GM18498 (cell line): ENCODE measurements at regions not wholly inside any gene's neighbourhood (a gene's known extent, or its start where the extent isn't known, plus 50 kb on each side); places are given as distances from the start of the nearest gene placed in this dataset.

Experiments used
- ATAC-seq: cut with Tn5 transposase; IDR thresholded peaks from one replicate; pipeline ENCODE4 v1.9.1; 2021; ENCODE audit warnings: mild to moderate bottlenecking, moderate library complexity; ENCODE audit not compliant: unreplicated experiment

DNA sequence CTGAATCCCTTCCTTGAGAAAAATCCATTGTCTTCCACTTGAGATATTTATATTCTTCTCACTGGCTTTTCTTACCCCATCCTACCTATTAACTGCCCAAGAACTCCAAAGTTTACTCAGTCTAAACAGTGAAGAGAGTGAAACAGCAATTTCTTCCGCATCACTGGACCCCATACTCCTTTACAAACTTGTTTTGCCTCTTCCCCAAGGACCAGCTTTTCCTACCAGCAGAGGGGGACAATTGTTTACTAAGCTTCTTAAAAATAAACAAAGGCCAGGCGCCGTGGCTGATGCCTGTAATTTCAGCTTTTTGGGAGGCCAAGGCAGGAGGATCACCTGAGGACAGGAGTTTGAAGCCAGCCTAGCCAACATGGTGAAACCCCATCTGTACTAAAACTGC is 52.0 kb downstream of the LRATD1 start:
- ATAC-seq = no peak

DNA sequence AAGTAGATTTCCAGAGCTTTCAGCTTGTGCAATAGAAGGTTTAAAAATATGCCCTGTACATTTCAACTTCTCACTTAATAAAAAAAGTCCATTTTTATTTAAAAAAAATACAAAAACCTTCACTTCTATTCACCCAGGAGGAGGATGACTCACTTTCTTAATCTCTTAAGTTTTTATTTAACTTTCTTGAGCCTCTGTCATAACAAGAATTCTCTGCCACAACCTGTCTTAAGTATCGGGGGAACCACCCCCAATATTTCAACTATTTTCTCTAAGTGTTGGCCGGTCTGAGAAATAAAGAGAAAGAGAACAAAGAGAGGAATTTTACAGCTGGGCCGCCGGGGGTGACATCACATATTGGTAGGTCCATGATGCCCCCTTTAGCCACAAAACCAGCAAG is 58.4 kb downstream of the LRATD1 start:
- ATAC-seq = no peak

DNA sequence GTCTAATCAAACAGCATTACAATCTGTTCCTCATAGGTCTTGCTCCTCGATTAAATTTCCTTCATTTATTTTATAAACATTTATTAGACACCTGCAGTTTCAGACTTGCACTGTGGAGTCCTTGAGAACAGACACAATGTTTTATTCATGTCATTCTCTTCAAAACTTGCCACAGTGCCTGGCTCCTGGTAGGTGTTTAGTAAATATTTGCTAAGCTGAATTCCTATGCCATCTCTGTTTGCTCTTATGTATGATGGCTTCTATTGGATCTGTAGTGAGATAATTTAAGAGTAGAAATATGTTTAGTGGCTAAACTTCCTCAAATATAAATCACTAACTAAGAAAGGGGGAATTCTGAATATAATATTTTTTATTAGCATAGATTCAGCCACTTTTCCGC is 61.4 kb downstream of the LRATD1 start:
- no peak for ATAC-seq

DNA sequence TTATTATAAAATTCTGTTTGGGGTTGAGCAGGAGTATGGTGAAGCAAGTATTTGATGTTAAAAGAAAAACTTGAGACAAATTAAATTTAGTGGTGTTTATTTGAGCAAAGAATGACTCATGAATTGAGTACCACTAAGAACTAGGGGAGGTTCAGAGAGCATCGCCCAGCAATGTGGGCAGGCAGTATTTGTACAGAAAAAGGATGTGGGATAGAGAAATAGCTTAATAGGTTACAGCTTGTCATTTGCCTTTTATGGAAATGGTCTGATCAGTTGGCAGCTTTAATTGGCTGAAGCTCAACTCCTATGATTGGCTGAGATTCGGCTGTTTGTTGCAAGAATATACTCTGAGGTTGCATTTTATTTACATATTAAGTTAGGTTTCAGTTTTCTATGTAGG is 68.2 kb downstream of the LRATD1 start:
- ATAC-seq = no peak

DNA sequence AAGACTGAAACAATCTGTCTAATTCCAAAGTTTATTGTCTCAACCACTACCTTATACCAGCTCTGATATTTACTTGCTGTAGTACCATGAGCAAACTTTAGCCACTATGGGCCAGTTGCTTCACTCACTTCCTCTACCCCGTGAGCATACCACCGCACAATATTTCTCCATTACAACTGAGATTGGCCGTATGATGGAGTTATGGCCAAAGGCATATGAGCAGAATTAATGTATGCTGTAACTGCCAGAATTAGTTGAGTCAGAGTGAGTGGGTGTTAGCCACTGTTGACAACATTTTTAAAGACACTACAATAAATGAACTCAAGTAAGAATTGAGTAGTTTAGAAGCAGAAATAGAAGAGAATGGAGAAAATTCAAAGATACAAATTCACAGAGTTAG is 69.7 kb downstream of the LRATD1 start:
- no peak for ATAC-seq

DNA sequence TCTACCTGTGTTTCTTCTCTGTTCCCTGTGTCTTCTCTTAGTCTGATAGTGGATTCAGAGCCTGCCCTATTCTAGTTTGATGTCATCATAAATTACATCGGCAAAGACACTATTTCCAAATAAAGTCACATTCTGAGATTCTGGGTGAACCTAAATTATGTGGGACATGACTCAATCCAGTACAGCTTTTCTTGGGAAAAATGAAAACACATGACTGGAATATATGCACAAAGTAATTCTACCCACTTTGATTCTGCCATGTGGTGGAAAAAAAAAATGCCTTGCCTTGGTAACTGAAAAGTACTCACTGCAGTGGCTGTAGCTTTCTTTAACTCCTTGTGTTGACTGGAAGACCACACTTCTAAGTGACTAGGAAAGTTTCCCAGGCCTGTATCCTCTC is 73.7 kb downstream of the LRATD1 start:
- no peak for ATAC-seq

DNA sequence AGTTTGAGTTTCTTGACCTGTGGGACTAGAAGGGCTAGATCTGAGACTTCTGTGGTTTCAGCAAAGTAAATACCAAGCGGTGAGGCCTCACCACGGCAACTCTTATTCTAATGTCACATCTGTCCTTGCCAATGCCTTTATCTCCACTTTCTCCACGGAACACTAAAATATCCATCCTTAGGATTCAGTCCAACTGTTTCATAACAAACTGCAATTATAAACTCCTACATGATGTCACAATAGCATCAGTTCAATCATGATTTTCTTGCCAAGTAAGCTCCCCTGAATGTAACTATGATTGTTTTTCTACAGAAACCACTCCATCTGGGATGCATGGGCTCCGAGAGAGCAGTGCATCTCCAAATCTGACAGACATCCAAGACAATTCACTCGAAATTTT is 79.6 kb downstream of the LRATD1 start:
- no peak for ATAC-seq

DNA sequence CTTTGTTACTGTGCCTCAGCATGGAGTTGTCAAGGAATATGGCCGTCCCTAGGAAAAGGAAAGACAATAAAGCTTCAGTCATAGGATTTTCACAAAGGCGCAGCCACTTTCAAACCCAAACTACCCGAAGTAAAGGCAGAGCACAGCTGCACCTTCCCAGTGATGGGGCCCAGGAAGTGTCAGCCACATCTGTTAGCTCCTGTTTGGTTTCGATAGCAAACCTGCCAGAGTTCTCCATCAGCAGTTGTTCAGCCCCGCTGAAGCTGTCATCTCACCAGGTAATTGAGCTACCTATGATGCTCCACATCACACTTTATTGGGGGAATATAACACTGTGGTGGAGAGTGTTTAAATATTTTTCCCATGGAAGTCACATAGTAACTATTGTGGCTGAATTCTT is 80.7 kb downstream of the LRATD1 start:
- no peak for ATAC-seq

DNA sequence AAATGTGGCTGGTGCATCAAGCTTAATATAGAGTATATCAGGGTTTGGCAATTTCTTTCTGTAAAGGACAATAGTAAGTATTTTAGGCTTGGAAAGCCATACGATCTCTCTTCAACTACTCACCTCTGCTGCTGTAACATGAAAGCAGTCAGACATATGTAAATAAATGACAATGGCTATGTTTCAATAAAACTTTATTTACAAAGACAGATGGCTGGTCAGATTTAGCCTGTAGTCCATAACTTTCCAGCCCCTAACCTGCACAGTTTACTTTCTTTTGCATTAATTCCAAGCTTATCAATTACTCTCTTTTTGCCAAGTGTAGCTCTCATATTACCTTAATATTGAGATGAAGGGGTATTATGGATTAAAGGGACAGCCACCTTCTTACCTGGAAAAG is 83.1 kb downstream of the LRATD1 start:
- ATAC-seq = no peak

DNA sequence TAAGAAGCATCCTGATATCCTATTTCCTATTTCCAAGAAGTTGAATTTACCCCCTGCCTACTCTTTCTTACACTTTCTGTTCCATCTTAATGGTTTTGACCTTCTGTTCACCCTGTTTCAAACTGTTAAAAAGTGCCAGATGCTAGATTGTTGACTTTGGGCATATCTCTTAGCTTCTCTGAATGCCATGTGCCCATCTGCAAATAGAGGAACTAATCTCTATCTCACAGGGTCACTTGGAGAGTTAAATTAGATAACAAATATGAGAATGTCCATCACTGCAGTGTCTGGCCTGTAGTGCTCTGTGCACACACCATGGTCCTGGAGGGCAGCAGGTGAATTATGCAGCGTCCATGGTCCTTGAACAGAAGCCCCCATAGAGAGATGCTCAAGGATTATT is 83.8 kb downstream of the LRATD1 start:
- ATAC-seq = no peak

DNA sequence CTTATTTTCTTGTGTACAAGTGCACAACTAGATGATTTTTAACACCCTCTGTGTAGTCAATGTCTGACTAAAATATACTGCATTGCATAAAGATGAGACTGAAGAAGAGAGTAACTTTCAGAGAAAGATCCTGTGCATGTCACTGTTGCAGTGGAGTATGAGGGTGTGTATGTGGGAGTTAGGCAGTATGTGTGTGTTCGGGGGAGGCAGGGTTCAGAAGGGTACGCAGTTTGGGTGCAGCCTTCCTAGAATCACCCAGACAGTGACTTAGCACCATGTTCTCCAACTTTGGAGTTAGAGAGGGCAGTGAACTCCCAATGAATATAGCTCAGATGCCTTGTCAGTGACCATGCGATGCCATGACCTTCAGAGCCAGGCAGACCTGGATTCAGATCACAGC is 84.6 kb downstream of the LRATD1 start:
- ATAC-seq = no peak

DNA sequence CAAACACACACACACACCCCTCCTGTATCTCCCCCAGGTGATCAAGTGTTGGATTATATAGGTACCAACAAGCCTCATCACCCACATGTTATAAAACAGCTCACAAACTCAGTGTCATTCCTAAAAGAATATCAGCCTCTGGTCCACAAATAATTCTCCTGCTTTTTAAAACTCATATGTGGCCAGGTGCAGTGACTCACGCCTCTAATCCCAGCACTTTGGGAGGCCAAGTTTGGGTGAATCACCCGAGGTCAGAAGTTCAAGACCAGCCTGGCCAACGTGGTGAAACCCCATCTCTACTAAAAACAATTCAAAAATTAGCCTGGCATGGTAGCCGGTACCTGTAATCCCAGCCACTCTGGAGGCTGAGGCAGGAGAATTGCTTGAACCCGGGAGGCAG is 87.8 kb downstream of the LRATD1 start:
- ATAC-seq = no peak

DNA sequence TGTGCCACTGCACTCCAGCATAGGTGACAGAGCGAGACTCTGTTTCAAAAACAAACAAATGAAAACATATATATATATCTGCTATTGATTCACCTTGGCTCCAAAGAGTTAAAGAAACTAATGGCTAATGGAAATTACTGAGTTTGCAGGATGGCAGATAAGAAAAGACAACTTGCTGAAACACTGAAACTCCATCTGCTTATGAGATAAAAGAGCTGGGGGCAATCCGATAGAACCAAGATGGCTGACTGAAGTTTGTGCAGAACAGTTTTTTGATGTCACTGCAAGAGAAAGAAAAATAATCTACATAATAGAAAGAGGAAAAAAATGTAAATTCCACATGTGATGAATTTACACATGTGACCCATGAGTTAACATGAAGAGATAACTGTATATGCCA is 88.2 kb downstream of the LRATD1 start:
- no peak for ATAC-seq

DNA sequence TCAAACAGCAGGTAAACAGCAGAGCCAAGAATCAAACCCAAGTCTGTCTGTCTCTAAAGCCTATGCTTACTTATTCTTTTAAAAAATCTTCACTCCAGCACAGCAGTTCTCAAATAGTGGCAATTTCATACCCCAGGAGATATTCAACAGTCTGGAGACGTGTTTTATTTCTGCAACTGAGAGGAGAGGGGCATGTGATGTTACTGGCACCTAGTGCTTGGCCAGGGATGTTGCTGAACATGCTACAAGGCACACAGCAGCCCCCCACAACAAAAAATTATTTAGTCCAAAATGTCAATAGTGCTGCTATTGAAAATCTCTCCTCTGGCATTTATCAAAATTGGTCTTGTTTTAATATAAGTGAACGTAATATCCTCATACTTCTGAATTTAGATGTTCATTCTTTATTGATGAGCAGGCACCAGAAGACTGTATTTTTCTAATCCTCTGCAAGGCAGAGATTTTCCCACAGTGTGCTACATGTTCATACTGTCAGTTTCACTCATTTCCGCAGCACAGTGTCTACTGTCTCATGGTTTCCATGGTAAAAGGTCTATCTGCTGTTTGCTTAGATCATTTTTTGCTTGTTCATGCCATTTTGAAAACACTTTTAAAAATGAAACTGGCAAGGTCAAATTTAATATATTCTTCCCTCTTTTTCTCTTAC is 90.5 kb downstream of the LRATD1 start:
- ATAC-seq = no peak

DNA sequence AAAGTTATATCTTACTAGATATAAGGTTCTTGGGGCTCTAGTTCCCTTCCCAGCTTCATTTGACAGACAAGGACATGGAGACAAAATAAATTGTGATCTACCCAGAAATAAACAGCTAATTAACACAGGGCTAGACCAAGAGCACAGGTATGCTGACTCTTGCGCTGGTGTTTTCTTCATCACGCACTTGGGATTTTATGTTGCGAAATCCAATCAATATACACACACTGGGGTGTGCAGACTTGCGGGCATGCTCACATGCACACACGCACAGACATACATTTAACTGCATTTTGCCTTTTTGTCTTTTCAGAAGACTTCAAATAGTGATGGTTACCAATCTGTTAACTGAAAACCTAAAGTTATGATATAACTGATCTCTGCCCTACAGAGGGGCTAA is 91.2 kb downstream of the LRATD1 start:
- ATAC-seq = no peak

DNA sequence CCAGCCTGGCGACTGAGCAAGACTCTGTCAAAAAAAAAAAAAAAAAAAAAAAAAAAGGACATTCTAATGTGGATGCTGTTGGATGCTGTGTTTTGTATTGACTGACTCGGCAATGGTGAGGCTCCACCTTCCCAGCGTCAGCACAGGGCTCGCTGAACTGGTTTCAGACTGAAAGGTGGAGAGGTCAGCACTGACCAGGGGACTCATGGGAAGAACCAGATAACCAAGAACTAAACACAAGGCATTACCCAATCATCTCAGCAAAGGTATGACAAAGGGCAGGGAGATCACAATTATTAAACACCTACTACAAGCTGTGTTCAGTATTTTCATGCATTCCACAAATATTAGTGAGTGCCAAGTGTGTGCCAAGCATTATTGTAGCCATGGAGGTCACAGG is 103.2 kb downstream of the LRATD1 start:
- no peak for ATAC-seq

DNA sequence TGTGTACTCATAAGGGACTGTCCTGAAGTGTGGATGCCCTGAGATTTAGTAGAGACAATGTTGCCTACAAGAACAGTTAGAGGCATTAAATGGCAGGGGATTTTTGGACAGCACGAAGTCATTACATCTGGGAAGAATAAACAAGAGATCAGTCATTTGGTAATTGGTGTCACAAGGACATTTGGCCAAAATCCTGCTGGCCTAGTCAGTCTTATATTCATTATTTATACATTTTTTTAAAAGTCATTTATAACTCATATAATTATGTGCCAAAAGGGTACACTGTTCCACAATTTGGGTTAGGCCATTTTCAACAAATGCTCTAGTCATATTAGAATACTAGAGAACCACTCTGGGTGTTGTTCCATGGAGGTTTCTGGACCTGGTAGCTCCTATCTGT is 104.7 kb downstream of the LRATD1 start:
- no peak for ATAC-seq

DNA sequence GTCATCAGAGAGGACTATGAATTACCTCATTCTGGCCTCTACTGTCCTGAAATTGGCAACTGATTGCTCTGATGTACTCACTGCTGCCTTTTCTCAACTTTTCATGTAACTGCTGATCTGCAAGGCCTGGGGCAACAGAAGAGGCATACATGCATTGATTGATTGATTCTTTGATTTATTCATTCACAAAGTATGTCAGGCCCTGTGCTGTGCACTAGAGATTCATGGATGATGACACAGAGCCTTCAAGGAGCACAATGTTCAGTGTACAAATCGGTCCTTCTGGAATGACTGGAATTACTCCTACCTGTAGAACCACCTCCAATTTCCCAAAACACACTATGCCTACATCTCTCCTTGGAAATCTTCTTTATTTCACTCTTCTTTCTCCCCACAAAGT is 111.3 kb downstream of the LRATD1 start:
- ATAC-seq = no peak

DNA sequence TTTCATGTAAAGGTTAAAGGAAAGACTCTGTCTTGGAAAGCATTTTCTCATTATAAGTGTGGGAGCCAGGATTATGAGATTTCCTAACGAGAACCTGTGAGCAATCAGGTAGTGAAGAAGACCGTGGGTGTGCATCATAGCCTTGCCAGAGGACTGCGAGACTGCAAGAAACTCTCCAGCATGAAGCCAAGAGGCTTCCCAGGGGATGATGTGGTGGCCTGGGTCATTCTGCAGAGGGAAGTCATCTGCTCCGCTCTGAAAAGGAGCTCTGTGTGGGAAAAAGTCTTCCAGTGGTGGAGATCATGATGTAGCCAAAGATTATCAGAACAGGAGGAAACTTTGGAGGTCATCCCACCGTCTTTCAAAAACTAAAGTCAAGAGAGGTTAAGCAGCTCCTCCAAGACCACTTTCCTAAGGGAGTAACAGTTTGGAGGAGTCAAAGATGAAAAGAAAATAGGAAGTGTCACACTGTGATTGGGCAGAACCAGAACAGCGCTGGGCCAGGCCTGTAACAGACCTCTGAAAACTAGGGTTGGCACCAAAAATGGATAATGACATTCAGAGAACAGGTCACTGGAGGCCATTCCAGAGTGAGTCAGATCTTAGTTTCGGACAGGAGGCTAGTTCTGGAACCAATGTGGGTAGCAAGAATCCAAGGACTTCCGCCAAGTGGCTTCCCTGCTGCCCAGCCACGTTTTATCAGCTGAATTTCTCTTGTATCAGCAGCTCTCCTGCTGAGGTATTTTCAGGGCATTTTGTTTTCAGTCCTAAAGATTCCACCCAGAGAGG is 113.0 kb downstream of the LRATD1 start:
- ATAC-seq = no peak

DNA sequence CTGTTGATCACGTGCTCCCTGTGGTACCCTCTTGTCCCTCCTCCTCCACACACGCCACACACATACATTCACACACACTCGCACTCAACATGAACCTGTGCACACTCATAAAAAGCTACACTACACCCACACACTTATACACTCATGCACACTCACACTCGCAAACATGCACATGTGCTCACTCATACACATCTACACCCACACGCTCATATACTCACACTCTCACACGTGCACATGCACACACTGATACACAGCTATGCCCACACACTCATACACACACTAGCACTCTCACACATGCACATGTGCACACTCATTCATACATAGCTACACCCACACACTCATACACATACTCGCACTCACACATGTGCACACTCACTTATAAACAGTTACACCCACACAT is 113.6 kb downstream of the LRATD1 start:
- no peak for ATAC-seq

DNA sequence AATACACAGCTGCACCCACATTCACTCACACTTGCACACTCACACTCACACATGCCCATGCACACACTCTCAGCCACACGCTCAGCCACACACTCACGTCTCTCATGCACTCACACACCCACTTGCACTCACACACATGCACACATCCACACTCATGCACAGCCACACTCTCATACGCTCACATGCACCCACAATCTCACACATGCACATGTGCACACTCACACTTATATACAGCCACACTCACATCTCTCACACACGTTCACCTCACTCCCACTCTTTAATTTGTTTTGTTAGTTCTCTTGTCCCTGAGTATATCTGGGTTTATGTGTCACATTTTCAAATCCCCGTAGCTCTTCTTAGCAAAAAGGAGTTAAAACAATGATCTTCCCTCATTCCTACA is 114.9 kb downstream of the LRATD1 start:
- no peak for ATAC-seq

DNA sequence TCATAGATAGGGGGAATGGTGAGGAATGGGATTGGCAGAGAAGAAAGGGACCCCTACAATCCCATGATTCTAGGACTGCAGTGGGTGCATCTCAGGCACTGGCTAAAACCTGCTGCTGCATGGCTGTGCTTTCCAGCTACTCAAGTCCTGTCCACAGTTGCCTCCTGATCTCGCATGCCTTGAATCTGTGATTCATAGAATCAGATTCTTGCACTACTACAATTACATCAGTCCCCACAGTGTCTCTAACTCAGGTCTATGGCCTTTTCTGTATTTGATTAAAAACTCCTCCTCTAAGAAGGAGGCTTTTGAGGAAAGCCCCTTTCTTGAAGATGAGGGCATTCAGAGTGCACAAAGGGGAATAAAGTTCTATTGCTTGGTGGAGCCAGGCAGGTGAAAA is 117.4 kb downstream of the LRATD1 start:
- no peak for ATAC-seq

DNA sequence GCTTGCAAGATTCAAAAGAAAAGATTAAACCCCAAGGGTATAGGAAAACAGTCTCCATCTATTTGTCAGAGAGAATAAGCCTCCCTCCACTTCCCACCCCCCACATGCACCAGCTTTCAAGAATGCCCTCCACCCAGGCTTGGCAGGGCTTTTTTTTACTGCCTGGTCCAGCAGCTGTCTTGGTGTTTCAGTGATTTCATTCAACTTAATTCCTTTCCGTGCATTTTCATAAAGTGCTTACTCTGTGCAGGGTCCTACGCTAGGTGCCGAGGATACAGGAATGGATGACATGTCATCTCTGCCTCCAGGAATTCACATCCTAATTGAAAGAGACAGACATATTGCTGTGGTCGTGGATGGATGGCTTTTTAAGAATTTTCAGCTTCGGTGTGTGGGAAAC is 117.9 kb downstream of the LRATD1 start:
- no peak for ATAC-seq
